A549 (cell line): ENCODE measurements at regions not wholly inside any gene's neighbourhood (a gene's known extent, or its start where the extent isn't known, plus 50 kb on each side); places are given as distances from the start of the nearest gene placed in this dataset.

Experiments
- ATAC-seq, 2 experiments: fragments of 200-7000 bp in 1 of 2; fragments of >200 bp in 1 of 2; cut with Nextera tagmentation in 1 of 2; cut with Tn5 transposase in 1 of 2; 3 replicates each; pipeline versions ENCODE4 v1.8.0 to v1.9.1; 2018 to 2020; ENCODE audit warnings: mild to moderate bottlenecking in 1 of 2, moderate library complexity in 1 of 2
- CTCF ChIA-PET: fragments of 300-600 bp; sonication (Branson Sonifier 250); formaldehyde crosslinking; extraction: SDS; loops from one replicate; lab custom pipeline; 2021; ENCODE audit warnings: antibody characterized with exemption, inconsistent platforms; lab: Yijun Ruan, JAX
- POLR2A ChIA-PET: fragments of 350-600 bp; formaldehyde crosslinking; extraction: SDS; loops from one replicate; lab custom pipeline; 2021; ENCODE audit warnings: antibody characterized with exemption, inconsistent platforms; lab: Yijun Ruan, JAX
- DNase-seq, 2 experiments: peaks; one replicate each; pipeline versions ENCODE4 v3.0.0 to v3.0.0-alpha.2; 2011 to 2016; ENCODE audit warnings: low read depth in 1 of 2, low spot score in 1 of 2
- FAIRE-seq: peaks from 2 replicates; lab custom pipeline; 2011; peaks lifted over from hg19 to GRCh38; lab: Jason Lieb, UNC
- H3K27ac ChIP-seq, 2 experiments: fragments of >200 bp; sonication (Bioruptor Twin); formaldehyde crosslinking; 3 replicates each; pipeline ENCODE4 v1.5.1; 2016 to 2017
- H3K4me1 ChIP-seq: fragments of >200 bp; sonication (Bioruptor Twin); formaldehyde crosslinking; 3 replicates; pipeline ENCODE4 v1.6.1; 2016
- H3K4me2 ChIP-seq: fragments of >200 bp; sonication (Bioruptor Twin); formaldehyde crosslinking; 3 replicates; pipeline ENCODE4 v1.6.1; 2016
- H3K4me3 ChIP-seq: fragments of >200 bp; sonication (Bioruptor Twin); formaldehyde crosslinking; 3 replicates; pipeline ENCODE4 v1.5.1; 2016
- H3K9me3 ChIP-seq: fragments of >200 bp; sonication (Bioruptor Twin); formaldehyde crosslinking; 3 replicates; pipeline ENCODE4 v1.6.1; 2016
- CEBPB ChIP-seq, 2 experiments: fragments of >200 bp in 1 of 2; sonication (Bioruptor Twin) in 1 of 2; formaldehyde crosslinking in 1 of 2; IDR thresholded peaks; 2 replicates each; pipeline ENCODE4 v1.6.1; 2012 to 2016
- ESRRA ChIP-seq: fragments of 150-350 bp; IDR thresholded peaks from 2 replicates; pipeline ENCODE4 v1.6.1; 2014; ENCODE audit warnings: mild to moderate bottlenecking, low read length, borderline replicate concordance
- FOSB ChIP-seq: fragments of 250-450 bp; sonication (Bioruptor Pico); IDR thresholded peaks from 2 replicates; pipeline ENCODE4 v1.5.0; 2020; ENCODE audit warnings: mild to moderate bottlenecking, moderate library complexity
- FOSL2 ChIP-seq, 2 experiments: fragments of 450-650 bp in 1 of 2; fragments of >200 bp in 1 of 2; sonication (Bioruptor Twin) in 1 of 2; formaldehyde crosslinking; IDR thresholded peaks; 2 replicates each; pipeline versions ENCODE4 v1.5.0 to v1.6.1; 2016 to 2020; ENCODE audit warnings: mild to moderate bottlenecking in 1 of 2, moderate library complexity in 1 of 2
- HDAC2 ChIP-seq: fragments of 200-600 bp; sonication (generic); IDR thresholded peaks from 2 replicates; pipeline ENCODE4 v1.6.1; 2016
- HEYL ChIP-seq: fragments of 250-450 bp; sonication (Bioruptor Pico); IDR thresholded peaks from 2 replicates; pipeline ENCODE4 v1.8.0; 2021; ENCODE audit warnings: mild to moderate bottlenecking, moderate library complexity
- HOXA7 ChIP-seq: fragments of 250-450 bp; sonication (Bioruptor Pico); IDR thresholded peaks from 2 replicates; pipeline ENCODE4 v1.5.0; 2020; ENCODE audit warnings: mild to moderate bottlenecking, moderate library complexity
- KDM5A ChIP-seq: fragments of 200-600 bp; sonication (generic); IDR thresholded peaks from 2 replicates; pipeline ENCODE4 v1.6.1; 2016; ENCODE audit warnings: antibody characterized with exemption, mild to moderate bottlenecking
- MAFK ChIP-seq: fragments of 450-650 bp; IDR thresholded peaks from 2 replicates; pipeline ENCODE4 v1.6.1; 2014; ENCODE audit not compliant: partially characterized antibody
- NFE2L2 ChIP-seq: fragments of 150-350 bp; conservative IDR thresholded peaks from 2 replicates; pipeline ENCODE4 v1.6.1; 2014; ENCODE audit warnings: low read length
- NPAS2 ChIP-seq: fragments of 250-450 bp; sonication (Bioruptor Pico); IDR thresholded peaks from 2 replicates; pipeline ENCODE4 v1.8.0; 2022; ENCODE audit warnings: mild to moderate bottlenecking, moderate library complexity, borderline replicate concordance
- PHF8 ChIP-seq: fragments of 200-600 bp; sonication (generic); IDR thresholded peaks from 2 replicates; pipeline ENCODE4 v1.6.1; 2016; ENCODE audit warnings: low read depth, mild to moderate bottlenecking, antibody characterized with exemption, moderate library complexity, borderline replicate concordance
- POLR2AphosphoS2 ChIP-seq: conservative IDR thresholded peaks from 2 replicates; pipeline ENCODE4 v1.6.1; 2012; ENCODE audit warnings: low read length, improper control_type of control experiment, inconsistent platforms
- RARB ChIP-seq: fragments of 250-450 bp; sonication (Bioruptor Pico); IDR thresholded peaks from 2 replicates; pipeline ENCODE4 v1.8.0; 2021; ENCODE audit warnings: mild to moderate bottlenecking, moderate library complexity
- SREBF2 ChIP-seq: fragments of 450-650 bp; IDR thresholded peaks from 2 replicates; pipeline ENCODE4 v1.6.1; 2014; ENCODE audit warnings: mild to moderate bottlenecking, moderate library complexity
- TP53 ChIP-seq: fragments of 250-450 bp; sonication (Bioruptor Pico); IDR thresholded peaks from 2 replicates; pipeline ENCODE4 v1.5.0; 2021; ENCODE audit warnings: mild to moderate bottlenecking, moderate library complexity
- ZNF302 ChIP-seq: fragments of 250-450 bp; sonication (Bioruptor Pico); IDR thresholded peaks from 2 replicates; pipeline ENCODE4 v1.9.0; 2021; ENCODE audit warnings: inconsistent platforms, mild to moderate bottlenecking, moderate library complexity
- ZSCAN20 ChIP-seq: fragments of 250-450 bp; sonication (Bioruptor Pico); IDR thresholded peaks from 2 replicates; pipeline ENCODE4 v1.8.0; 2022; ENCODE audit warnings: mild to moderate bottlenecking, moderate library complexity
- WGBS: methylation state at CpG from one replicate; pipeline ENCODE4 v1.1.6; 2017; ENCODE audit errors: missing lambda C conversion rate; 5-methylcytosine and 5-hydroxymethylcytosine counted together
- TF ChIP-seq, protein P1 (sequence below): IDR thresholded peaks from 2 replicates; pipeline ENCODE4 v1.6.1; 2012
- TF ChIP-seq, protein P2 (sequence below): fragments of 150-350 bp; IDR thresholded peaks from 2 replicates; pipeline ENCODE4 v1.6.1; 2014; ENCODE audit warnings: low read depth, mild to moderate bottlenecking, low read length
- TF ChIP-seq, protein P3 (sequence below): fragments of 250-450 bp; sonication (Bioruptor Pico); IDR thresholded peaks from 2 replicates; pipeline ENCODE4 v1.5.0; 2021; ENCODE audit warnings: mild to moderate bottlenecking, moderate library complexity, borderline replicate concordance
- TF ChIP-seq, protein P4 (sequence below): fragments of 250-450 bp; sonication (Bioruptor Pico); IDR thresholded peaks from 2 replicates; pipeline ENCODE4 v1.5.0; 2020; ENCODE audit warnings: low read depth, mild to moderate bottlenecking, moderate library complexity

DNA sequence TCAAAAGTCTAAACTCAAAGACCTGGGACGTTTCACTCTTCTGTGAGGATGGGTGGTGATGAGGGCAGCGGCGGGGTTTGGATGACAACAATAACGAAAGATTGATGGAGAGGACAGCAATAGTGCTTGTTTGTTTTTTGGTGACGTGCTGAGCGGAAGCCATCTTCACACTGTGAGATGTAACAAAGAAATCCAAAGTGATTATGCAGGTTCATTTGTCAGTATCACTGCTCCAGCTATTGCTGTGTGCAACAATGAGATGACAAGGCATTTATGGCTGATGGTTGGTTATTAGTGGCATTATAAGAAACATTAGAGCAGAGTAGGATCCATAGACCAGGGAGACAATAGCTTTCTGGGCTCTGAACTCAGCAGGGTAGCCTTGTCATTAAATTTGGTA is 306.7 kb downstream of the RNF144B start:
- Histone ChIP-seq H3K4me1 (no peaks in the 10 kb centered on the region), H3K27ac (no peak overlapping the region), H3K4me3 (no peak overlapping the region), H3K9me3 (no peaks in the 10 kb centered on the region), H3K4me2 (no peak overlapping the region)
- FAIRE-seq, result no peak
- TF ChIP-seq HEYL (CRISPR knock-in tag) (no peak), RARB (no peak), ZNF302 (CRISPR knock-in tag) (no peak), HDAC2 (no peak), NPAS2 (CRISPR knock-in tag) (no peak), KDM5A (no peak), HOXA7 (CRISPR knock-in tag) (no peak), FOSL2 (IDR thresholded peaks at IDR 0.05) (no peak), FOSL2 (CRISPR knock-in tag; IDR thresholded peaks at IDR 0.05) (no peak), POLR2AphosphoS2 (no peak), ESRRA (no peak), PHF8 (no peak), NFE2L2 (no peak), SREBF2 (no peak), FOSB (CRISPR knock-in tag) (no peak), MAFK (no peak), TP53 (no peak), ZSCAN20 (CRISPR knock-in tag) (no peak)
- TF ChIP-seq, protein P1, sequence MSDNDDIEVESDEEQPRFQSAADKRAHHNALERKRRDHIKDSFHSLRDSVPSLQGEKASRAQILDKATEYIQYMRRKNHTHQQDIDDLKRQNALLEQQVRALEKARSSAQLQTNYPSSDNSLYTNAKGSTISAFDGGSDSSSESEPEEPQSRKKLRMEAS, result no peak
- TF ChIP-seq, protein P2, sequence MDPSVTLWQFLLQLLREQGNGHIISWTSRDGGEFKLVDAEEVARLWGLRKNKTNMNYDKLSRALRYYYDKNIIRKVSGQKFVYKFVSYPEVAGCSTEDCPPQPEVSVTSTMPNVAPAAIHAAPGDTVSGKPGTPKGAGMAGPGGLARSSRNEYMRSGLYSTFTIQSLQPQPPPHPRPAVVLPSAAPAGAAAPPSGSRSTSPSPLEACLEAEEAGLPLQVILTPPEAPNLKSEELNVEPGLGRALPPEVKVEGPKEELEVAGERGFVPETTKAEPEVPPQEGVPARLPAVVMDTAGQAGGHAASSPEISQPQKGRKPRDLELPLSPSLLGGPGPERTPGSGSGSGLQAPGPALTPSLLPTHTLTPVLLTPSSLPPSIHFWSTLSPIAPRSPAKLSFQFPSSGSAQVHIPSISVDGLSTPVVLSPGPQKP, result no peak
- TF ChIP-seq, protein P3, sequence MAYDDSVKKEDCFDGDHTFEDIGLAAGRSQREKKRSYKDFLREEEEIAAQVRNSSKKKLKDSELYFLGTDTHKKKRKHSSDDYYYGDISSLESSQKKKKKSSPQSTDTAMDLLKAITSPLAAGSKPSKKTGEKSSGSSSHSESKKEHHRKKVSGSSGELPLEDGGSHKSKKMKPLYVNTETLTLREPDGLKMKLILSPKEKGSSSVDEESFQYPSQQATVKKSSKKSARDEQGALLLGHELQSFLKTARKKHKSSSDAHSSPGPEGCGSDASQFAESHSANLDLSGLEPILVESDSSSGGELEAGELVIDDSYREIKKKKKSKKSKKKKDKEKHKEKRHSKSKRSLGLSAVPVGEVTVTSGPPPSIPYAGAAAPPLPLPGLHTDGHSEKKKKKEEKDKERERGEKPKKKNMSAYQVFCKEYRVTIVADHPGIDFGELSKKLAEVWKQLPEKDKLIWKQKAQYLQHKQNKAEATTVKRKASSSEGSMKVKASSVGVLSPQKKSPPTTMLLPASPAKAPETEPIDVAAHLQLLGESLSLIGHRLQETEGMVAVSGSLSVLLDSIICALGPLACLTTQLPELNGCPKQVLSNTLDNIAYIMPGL, result no peak
- POLR2A ChIA-PET, result no interaction called here
- CTCF ChIA-PET, result no interaction called here
- ATAC-seq, result no peak
- 5% methylated on average over 6 of the region's 6 CpGs for WGBS
- no peak for DNase-seq

DNA sequence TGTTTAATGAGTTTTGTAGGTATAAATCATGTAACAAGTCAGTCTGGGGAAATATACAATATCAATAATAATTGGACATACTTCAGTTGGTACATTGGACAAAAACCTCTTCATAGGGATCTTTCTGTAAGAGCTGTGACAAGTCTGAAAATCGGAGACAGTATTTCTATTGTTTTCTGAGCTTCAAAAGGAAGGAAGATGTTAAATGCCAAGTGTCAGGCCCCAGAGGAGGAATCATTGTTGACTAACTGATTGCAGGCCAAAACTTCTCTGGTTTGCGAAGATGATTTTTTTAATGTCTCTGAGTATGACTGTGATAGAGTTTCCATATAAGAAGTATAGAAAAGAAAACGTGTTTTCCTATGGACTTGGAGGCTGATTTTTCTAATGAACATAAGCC is 316.4 kb downstream of the RNF144B start:
- no peak for ATAC-seq
- H3K4me1 ChIP-seq, result no peaks in the 10 kb centered on the region
- H3K4me3 ChIP-seq, result no peak overlapping the region
- no peak for FAIRE-seq
- H3K27ac ChIP-seq, result no peak overlapping the region
- DNase-seq, result no peak
- TF ChIP-seq FOSB (CRISPR knock-in tag) (no peak), CEBPB (IDR thresholded peaks at IDR 0.05) (no peak), NPAS2 (CRISPR knock-in tag) (no peak)
- TF ChIP-seq, protein P4, sequence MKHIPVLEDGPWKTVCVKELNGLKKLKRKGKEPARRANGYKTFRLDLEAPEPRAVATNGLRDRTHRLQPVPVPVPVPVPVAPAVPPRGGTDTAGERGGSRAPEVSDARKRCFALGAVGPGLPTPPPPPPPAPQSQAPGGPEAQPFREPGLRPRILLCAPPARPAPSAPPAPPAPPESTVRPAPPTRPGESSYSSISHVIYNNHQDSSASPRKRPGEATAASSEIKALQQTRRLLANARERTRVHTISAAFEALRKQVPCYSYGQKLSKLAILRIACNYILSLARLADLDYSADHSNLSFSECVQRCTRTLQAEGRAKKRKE (CRISPR knock-in tag), result no peak
- H3K4me2 ChIP-seq, result no peak overlapping the region
- 0% methylated on average over 3 of the region's 3 CpGs for WGBS
- H3K9me3 ChIP-seq, result no peaks in the 10 kb centered on the region
- CTCF ChIA-PET, result no interaction called here
- POLR2A ChIA-PET, result no interaction called here
